AG08396 (cell line): ENCODE measurements at regions not wholly inside any gene's neighbourhood (a gene's known extent, or its start where the extent isn't known, plus 50 kb on each side); places are given as distances from the start of the nearest gene placed in this dataset.

Experiments
- DNase-seq: peaks from one replicate; pipeline ENCODE4 v3.0.0; 2012; ENCODE audit warnings: low spot score, mixed read lengths

GRCh38 chr7:26043801-26044200 lies 108.2 kb upstream of the NFE2L3 start:
- no peak for DNase-seq

GRCh38 chr7:26044320-26044719 lies 107.7 kb upstream of the NFE2L3 start:
- DNase-seq, result no peak

- no peak for DNase-seq
These were observed 105.8 kb upstream of the NFE2L3 start for GRCh38 chr7:26046150-26046549.

- DNase-seq, result no peak
These were observed 105.1 kb upstream of the NFE2L3 start for GRCh38 chr7:26046878-26047277.

DNA sequence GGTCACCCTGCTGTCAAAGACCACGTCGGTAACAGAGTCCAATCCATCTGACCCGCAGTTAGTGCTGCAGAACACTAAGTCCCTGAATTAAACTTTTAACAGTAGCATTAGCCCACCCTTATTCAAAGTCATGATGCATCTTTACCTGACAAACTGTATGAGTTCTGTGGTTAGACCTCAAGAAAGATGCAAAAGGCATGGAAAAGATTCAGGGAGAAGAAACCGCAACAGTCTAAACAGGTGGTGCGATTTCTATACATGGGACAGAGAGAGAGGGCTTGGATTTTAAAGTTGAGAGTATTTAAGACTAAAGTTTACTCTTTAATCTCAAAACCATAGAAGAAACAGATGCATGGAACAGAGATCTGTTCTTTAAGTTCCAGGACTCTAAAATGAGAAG lies 103.3 kb upstream of the NFE2L3 start:
- no peak for DNase-seq

DNA sequence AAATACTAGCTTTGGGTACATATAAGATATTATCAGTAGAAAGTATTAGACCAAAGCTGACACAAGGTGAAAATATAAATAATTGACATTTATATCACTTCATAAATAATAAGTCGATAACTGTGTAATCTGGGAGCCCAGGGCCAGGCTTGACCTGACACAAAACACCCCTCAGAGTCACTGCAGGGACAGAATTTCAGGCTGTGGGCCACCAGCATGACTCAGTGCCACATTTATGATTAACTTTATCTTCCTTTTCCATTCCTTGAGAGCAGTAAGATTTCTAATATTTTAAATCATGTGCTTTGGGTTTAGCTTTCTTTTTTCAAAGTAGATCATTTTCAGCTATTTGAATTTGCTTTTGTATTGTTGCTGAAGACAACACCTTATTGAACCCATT lies 102.9 kb upstream of the NFE2L3 start:
- DNase-seq, result no peak

GRCh38 chr7:26051021-26051420 lies 101.0 kb upstream of the NFE2L3 start:
- DNase-seq, result no peak

DNA sequence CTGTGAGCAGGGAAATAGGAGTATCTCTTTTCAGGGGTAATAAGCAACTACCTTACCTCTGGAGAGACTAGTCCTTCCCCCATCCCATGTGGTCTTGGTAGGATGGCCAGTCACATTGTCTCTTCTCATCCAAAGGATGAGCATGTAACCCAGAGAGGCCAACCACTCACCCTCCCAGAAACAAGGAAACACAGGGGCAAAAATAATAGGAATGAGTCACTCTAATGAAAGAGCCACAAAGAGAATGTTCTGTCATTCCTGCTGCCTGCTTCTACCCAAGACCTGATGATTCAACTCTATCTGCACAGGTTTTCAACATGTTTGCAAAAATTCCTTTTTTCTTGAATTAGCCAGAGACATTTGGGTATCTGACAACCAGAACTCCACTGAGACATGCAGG lies 99.3 kb upstream of the NFE2L3 start:
- no peak for DNase-seq

DNA sequence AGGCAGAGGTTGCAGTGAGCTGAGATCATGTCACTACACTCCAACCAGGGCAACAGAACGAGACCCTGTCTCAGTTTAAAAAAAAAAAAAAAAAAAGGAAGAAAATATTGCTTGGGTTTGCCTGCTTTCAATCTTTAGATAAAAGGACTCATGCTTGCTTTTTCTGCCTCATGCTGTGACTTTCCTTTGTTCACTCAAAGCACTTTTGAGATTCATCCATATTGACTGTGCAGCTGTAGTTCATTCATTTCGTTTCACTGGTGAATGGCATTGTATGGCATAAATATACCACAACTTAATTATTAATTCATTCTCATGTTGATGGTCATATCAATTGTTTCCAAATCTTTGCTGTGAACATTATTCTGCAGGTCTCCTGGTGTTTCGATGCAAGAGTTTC lies 97.6 kb upstream of the NFE2L3 start:
- DNase-seq, result no peak

DNA sequence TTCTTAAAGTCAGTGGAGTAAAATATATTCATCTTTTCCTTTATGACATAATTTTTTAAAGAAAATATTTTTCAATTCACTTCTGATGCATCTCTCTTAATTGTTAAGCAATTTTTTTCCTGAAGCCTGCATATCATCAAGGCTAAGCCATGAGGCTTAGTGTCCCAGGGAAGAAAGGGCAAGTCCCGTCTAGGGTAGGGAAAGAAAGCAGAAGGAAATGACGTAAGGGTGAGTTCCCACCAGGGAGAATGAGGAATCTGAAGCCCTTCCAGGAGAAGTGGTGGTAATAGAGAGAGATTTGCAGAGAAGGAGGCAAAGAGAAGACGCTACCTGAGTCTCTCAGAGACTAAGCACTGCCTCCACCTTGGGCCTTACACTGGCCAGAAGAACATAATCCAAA lies 96.8 kb upstream of the NFE2L3 start:
- DNase-seq, result no peak

GRCh38 chr7:26060733-26061677 lies 91.0 kb upstream of the NFE2L3 start:
- no peak for DNase-seq

GRCh38 chr7:26061678-26062603 lies 90.1 kb upstream of the NFE2L3 start:
- peak; percentile 67 for DNase-seq

DNA sequence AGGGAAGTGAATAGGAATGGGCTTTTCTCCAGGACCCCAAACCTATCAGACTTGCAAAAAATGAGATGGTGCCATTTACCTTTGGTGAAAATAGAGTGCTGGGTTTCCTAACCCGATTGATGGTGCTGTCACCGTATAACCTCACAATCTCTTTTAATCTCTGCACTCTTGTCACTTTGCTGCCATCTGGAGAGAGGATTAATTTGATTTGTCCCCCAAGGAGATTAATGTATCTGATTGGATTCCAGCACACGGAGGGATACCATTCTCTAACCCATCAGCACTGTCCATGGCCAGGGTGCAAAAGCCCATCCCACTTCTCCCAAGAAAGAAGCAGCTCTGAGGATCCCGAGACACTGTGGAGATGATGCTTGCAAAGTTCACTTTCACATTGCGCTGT lies 86.3 kb upstream of the NFE2L3 start:
- DNase-seq, result no peak

GRCh38 chr7:26066736-26067135 lies 85.3 kb upstream of the NFE2L3 start:
- DNase-seq, result no peak

- no peak for DNase-seq
These were observed 81.7 kb upstream of the NFE2L3 start for GRCh38 chr7:26070290-26070689.

DNA sequence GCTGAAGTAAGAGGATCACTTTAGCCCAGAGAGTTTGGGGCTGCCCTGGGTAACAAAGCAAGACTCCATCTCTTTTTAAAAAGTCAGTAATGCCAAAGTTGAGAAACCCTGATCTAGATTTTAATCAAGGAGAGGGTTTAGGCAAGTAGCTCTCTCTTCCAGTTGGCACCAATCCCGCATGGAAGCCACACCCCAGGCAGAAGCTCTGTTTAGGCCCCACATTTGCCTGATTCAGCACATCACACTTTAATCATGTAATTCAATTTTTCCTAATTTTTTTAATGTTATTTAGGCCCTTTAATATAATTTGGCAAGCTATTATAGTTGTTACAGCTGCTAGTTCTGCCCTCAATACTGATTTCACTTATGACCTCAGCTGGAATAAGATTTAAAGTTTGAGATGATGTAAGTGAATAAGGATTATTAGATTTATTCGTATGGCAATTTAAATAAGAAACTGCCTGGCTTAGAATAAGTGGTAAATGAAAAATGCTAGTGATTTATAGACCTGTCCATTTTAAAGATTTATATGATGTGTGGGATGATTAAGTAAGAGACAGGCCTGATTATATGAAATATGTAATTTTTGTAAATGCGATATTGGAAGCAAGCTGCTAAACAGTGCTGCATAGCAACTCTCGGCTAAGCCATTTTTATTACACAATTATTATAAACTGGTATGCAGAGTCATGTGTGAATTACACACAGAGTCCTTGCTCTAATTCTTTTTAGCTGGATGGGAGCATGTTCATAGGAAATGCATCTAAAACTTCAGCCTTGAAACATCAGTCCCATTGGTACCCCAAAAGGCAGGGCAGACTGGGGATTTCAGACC lies 80.2 kb upstream of the NFE2L3 start:
- no peak for DNase-seq

GRCh38 chr7:26073041-26073440 lies 79.0 kb upstream of the NFE2L3 start:
- DNase-seq, result no peak

- no peak for DNase-seq
These were observed 77.1 kb upstream of the NFE2L3 start for GRCh38 chr7:26074919-26075318.

DNA sequence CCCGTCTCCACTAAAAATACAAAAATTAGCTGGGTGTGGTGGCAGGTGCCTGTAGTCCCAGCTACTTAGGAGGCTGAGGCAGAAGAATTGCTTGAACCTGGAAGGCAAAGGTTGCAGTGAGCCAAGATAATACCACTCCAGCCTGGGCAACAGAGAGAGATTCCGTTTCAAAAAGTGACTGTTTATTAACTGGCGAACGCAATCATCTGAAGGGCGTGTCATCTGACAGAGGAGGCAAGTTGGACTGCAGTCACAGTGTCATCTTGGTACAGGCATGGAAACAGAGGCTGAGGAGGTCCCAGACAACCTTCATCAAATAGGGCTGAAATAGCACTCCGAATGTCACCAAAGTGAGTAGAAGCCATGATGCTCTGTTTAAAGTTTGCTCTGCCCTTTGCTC lies 75.3 kb upstream of the NFE2L3 start:
- no peak for DNase-seq

DNA sequence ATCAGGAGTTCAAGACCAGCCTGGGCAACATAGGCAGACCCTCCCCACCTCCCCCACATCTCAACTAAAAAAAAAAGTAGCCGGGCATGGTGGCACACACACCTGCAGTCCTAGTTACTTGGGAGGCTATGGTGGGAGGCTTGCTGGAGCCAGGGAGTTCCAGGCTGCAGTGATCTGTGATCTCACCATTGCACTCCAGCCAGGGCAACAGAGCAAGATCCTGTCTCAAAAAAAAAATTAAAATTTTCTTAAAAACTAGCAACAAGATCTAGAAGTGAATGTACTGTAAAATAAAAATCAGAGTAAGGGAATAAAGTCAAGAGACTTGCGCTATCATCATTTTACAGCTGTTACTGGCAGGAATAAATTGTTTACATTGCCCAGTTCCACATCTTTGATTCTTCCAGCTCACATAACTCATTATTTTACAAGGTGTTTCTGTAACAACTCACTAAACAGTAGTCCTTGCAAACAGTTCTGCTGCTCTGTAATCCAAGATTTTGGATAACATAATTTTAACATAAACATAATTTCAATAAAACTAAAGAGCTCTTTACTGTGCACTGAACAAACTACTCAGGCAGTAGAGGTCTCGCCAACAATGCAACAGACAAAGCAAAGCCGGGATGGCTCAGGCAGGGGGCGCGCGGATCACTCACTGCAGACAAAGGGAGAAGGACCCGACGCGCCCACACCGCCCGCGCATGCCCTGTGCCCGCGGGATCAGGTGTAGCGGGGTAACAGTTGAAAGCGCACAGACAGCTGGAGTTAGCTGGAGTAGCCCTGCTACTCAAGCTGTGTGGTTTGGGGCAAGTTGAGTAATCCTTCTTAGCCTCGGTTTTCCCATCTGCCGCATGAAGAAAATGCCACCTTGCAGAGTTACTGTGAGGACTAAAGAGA lies 73.3 kb upstream of the NFE2L3 start:
- no peak for DNase-seq

DNA sequence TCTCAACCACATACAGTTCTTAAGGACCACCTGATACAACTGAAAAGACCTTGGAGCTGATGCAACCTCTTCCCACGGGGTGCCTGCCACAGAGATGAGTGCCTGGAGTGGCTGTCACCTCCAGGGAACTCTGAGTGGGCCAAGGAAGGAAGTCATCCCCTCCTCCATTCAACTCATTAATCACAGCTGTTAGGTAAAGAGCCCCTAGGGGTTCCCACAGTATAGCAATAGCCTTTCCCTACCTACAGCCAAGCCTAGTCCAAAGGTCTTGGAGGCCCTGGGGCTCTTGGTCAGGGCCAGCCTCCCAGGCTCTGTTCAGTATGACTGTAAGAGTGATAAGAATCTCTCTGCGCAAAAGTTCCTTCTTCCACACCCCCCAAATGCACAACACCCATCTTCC lies 70.4 kb upstream of the NFE2L3 start:
- DNase-seq, result no peak
